ENCODE measurements at regions not wholly inside any gene's neighbourhood (a gene's known extent, or its start where the extent isn't known, plus 50 kb on each side); places are given as distances from the start of the nearest gene placed in this dataset.
A peak's percentile ranks its signal among the peaks of the same experiment; 100 is the strongest.

DNA sequence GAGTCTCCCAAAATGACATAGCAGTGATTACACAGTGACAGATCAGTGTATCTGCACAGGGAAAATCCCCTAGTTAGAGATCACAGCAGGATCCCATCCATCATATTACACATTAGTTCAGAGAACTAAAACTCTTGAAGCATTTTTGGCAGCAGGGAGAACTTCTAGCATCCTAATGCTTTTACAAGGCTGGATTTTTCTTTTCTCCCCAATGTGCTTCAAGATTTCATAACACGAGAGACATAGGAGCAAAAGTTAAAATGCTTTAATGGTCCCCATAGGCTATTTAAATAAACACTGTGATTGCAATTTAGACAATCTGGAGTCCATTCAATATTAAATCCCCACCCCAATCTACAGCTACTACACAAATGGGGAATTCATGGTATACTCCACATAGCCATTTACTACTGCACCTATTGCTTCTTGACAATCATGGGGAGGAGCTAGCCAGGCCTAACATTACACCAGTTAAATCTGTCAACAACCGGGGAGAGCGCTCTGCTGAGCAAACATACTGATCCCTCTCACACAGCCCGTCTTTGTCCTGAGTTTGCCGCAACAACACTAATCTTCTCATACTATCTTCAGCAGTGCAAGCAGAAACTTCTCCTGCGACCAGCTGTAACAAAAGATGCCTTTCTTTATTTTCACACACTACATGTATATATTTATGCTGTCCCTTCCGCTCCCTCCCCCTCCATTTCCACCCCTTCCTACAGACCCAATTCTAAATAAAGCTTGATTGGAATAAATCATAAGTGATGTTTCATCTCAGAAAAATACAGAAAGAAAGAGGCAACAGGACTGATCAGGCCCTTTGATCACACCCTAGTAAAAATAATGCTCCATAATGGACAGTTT, 120.3 kb upstream of the SOX5 start:
- Histone ChIP-seq H3K4me3 (no peak overlapping the region), H3K4me1 (ENCODE audit: control insufficient read depth in 5 of 5, insufficient read depth in 5 of 5, low read length in 5 of 5) (peaks cover 0 to 14% (median 3%) of the 10 kb centered on the region in 5 donors), H3K27me3 (ENCODE audit: control insufficient read depth in 3 of 3, insufficient read depth in 3 of 3, low read length in 2 of 3) (no peaks in the 10 kb centered on the region), H3K36me3 (ENCODE audit: control insufficient read depth in 4 of 4, insufficient read depth in 4 of 4, low read length in 4 of 4) (no peaks in the 10 kb centered on the region), H3K9ac (ENCODE audit: insufficient read depth in 1 of 2, low read length in 2 of 2) (no peak overlapping the region), H3K27ac (ENCODE audit: low read depth in 1 of 2, low read length in 1 of 2) (no peak overlapping the region), H3K9me3 (ENCODE audit: control insufficient read depth in 4 of 4, insufficient read depth in 3 of 4, low read length in 3 of 4) (no peaks in the 10 kb centered on the region)
- DNase-seq (peak; percentile 52 to 88 (median 79)), ATAC-seq (ENCODE audit: insufficient read depth, low FRiP score) (no peak)
- whole genome bisulfite sequencing, 2 donors, result 62 to 69% methylated on average over 7 of the region's 7 CpGs
- TF ChIP-seq, protein P1, sequence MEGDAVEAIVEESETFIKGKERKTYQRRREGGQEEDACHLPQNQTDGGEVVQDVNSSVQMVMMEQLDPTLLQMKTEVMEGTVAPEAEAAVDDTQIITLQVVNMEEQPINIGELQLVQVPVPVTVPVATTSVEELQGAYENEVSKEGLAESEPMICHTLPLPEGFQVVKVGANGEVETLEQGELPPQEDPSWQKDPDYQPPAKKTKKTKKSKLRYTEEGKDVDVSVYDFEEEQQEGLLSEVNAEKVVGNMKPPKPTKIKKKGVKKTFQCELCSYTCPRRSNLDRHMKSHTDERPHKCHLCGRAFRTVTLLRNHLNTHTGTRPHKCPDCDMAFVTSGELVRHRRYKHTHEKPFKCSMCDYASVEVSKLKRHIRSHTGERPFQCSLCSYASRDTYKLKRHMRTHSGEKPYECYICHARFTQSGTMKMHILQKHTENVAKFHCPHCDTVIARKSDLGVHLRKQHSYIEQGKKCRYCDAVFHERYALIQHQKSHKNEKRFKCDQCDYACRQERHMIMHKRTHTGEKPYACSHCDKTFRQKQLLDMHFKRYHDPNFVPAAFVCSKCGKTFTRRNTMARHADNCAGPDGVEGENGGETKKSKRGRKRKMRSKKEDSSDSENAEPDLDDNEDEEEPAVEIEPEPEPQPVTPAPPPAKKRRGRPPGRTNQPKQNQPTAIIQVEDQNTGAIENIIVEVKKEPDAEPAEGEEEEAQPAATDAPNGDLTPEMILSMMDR (IDR thresholded peaks at IDR 0.05; ENCODE audit: control extremely low read depth, extremely low read depth), result no peak

DNA sequence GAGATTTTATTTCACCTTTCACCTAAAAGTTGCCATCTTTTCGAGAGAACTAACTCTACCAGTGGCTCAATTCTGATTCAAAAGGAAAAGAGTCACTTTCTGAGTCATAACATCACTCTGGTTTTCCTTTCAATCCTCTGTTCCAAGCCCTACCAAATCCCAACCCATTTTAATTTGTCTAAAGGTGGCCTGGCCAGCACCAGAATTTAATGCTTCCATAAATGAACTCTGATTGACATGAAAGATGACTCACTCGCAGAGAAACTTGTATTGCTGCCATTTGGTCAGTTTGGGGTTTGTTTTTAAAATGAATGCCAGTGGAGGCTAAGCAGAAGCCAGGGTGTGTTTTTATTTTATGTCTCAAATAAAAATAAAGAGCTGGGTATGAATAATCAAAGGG, 117.4 kb upstream of the SOX5 start:
- no peaks in the 10 kb centered on the region for H3K9me3 ChIP-seq (ENCODE audit: control insufficient read depth in 4 of 4, insufficient read depth in 3 of 4, low read length in 3 of 4)
- H3K9ac ChIP-seq (ENCODE audit: insufficient read depth in 1 of 2, low read length in 2 of 2), result no peak overlapping the region
- DNase-seq (no peak), ATAC-seq (ENCODE audit: insufficient read depth, low FRiP score) (no peak)
- no peaks in the 10 kb centered on the region for H3K36me3 ChIP-seq (ENCODE audit: control insufficient read depth in 4 of 4, insufficient read depth in 4 of 4, low read length in 4 of 4)
- H3K27me3 ChIP-seq (ENCODE audit: control insufficient read depth in 3 of 3, insufficient read depth in 3 of 3, low read length in 2 of 3), result no peaks in the 10 kb centered on the region
- no peak overlapping the region for H3K4me3 ChIP-seq
- H3K4me1 ChIP-seq (ENCODE audit: control insufficient read depth in 5 of 5, insufficient read depth in 5 of 5, low read length in 5 of 5), result peaks cover 0 to 14% (median 3%) of the 10 kb centered on the region in 5 donors
- TF ChIP-seq, protein P1 (IDR thresholded peaks at IDR 0.05; ENCODE audit: control extremely low read depth, extremely low read depth), result no peak
- WGBS, 2 donors, result 81 to 93% methylated on average over 2 of the region's 2 CpGs
- no peak overlapping the region for H3K27ac ChIP-seq (ENCODE audit: low read depth in 1 of 2, low read length in 1 of 2)

DNA sequence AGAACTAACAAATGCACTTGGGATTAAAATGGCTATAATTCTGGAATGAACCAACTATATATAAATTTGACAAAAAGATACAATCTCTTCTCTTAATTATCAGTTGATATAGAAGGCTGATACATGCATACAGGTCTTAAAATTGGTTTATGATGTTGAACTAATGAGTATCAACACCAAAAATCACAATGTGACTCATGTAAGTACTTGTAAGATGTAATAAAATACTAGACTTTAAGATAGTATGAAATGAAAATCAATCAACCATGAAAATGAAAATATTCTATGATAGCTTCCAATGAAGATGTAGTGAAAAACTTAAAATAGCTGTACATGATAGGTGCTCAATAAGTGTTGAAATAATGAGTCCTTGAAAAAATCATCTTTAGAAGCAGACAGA, 116.6 kb upstream of the SOX5 start:
- Histone ChIP-seq H3K9ac (ENCODE audit: insufficient read depth in 1 of 2, low read length in 2 of 2) (no peak overlapping the region), H3K4me3 (no peak overlapping the region), H3K36me3 (ENCODE audit: control insufficient read depth in 4 of 4, insufficient read depth in 4 of 4, low read length in 4 of 4) (no peaks in the 10 kb centered on the region), H3K27me3 (ENCODE audit: control insufficient read depth in 3 of 3, insufficient read depth in 3 of 3, low read length in 2 of 3) (no peaks in the 10 kb centered on the region), H3K9me3 (ENCODE audit: control insufficient read depth in 4 of 4, insufficient read depth in 3 of 4, low read length in 3 of 4) (no peaks in the 10 kb centered on the region), H3K27ac (ENCODE audit: low read depth in 1 of 2, low read length in 1 of 2) (no peak overlapping the region), H3K4me1 (ENCODE audit: control insufficient read depth in 5 of 5, insufficient read depth in 5 of 5, low read length in 5 of 5) (peaks cover 0 to 14% (median 3%) of the 10 kb centered on the region in 5 donors)
- DNase-seq (no peak), ATAC-seq (ENCODE audit: insufficient read depth, low FRiP score) (no peak)
- TF ChIP-seq, protein P1 (IDR thresholded peaks at IDR 0.05; ENCODE audit: control extremely low read depth, extremely low read depth), result no peak
